ENCODE measurements at regions not wholly inside any gene's neighbourhood (a gene's known extent, or its start where the extent isn't known, plus 50 kb on each side); places are given as distances from the start of the nearest gene placed in this dataset.

DNA sequence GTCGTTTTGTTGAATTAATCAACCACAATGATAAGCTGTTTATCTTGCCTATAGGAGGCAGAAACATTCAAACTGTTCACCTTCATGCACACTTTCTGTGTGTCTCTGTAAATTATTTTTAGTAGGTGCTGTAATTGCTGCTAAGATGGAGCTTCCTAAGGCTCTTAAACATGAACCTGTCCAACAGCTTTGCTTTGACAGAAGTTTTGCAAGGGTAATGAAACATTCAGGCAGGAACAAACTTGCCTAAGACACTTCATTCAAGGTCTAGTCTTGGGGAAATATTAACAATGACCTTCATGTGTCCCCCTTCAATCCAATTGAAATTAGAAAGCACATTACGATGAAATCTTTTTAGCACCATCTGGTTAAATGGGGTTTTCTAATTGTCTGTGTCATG is 156.1 kb downstream of the DIPK2A start:
- Histone ChIP-seq H3K4me3 (ENCODE audit: low read length) (no peak overlapping the region), H2AFZ (ENCODE audit: low read length) (no peak overlapping the region), H3K27ac (ENCODE audit: low read length) (no peak overlapping the region)

DNA sequence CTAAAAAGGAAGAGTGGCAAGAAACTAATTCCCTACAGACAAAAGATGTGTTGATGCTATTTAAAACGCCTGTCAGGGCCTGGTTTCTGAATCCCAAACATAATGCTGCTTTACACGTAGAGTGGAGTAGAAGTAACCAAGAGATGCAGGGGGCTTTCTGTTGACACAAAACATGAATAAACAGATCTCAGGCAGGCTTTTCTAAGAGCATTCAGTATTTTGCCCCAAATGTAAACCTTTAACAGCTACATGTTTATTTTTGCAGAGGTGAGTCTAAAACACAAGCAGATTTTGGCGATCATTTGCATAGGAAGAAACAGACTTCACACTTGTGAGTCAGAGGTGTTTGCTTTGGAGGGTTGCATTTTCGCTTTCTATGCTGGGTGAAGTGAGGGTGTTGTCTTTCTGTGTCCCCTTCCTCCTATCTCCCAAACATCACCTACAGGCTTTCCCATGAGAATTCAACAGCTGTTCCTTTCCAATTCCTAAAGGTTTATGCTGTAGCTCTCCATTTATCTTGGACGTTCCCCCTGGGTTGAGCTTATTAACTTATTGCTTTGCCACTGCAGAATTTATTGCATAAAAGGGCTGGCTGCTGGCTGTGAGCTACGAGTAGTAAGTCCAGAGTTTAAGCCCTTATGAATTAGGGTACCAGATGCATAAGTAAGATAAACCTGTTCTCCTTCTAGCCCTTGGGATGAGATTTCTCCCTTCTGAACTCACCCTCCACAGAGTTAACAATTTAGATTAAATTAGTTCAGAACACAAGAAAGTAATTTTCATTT is 156.7 kb downstream of the DIPK2A start:
- H3K27ac ChIP-seq (ENCODE audit: low read length) = no peak overlapping the region
- H3K4me3 ChIP-seq (ENCODE audit: low read length) = no peak overlapping the region
- H3K36me3 ChIP-seq (ENCODE audit: insufficient read depth, low read length) = no peaks in the 10 kb centered on the region
- no peak overlapping the region for H2AFZ ChIP-seq (ENCODE audit: low read length)
- H4K20me1 ChIP-seq (ENCODE audit: insufficient read depth, low read depth, low read length) = no peaks in the 10 kb centered on the region
- H3K4me1 ChIP-seq (ENCODE audit: low read length) = no peaks in the 10 kb centered on the region
- no peaks in the 10 kb centered on the region for H3K79me2 ChIP-seq (ENCODE audit: low read length)
- H3K4me2 ChIP-seq (ENCODE audit: low read depth, low read length, poor library complexity, severe bottlenecking) = no peak overlapping the region
- H3K9me3 ChIP-seq (ENCODE audit: low read length) = no peaks in the 10 kb centered on the region
- no peak for DNase-seq
- no peaks in the 10 kb centered on the region for H3K27me3 ChIP-seq (ENCODE audit: low read length)
- no peaks in the 10 kb centered on the region for H3K9me2 ChIP-seq (replicated peaks; ENCODE audit: insufficient read depth, low read length)
- H3K9ac ChIP-seq (ENCODE audit: low read length) = no peak overlapping the region

More for the DNA sequence above, 156.1 kb downstream of the DIPK2A start:
- Histone ChIP-seq H3K9me3 (ENCODE audit: low read length) (no peaks in the 10 kb centered on the region), H3K9ac (ENCODE audit: low read length) (no peak overlapping the region), H3K4me1 (ENCODE audit: low read length) (no peaks in the 10 kb centered on the region), H4K20me1 (ENCODE audit: insufficient read depth, low read depth, low read length) (no peaks in the 10 kb centered on the region), H3K79me2 (ENCODE audit: low read length) (no peaks in the 10 kb centered on the region), H3K9me2 (replicated peaks; ENCODE audit: insufficient read depth, low read length) (no peaks in the 10 kb centered on the region), H3K36me3 (ENCODE audit: insufficient read depth, low read length) (no peaks in the 10 kb centered on the region), H3K27me3 (ENCODE audit: low read length) (no peaks in the 10 kb centered on the region), H3K4me2 (ENCODE audit: low read depth, low read length, poor library complexity, severe bottlenecking) (no peak overlapping the region)
- DNase-seq = no peak

DNA sequence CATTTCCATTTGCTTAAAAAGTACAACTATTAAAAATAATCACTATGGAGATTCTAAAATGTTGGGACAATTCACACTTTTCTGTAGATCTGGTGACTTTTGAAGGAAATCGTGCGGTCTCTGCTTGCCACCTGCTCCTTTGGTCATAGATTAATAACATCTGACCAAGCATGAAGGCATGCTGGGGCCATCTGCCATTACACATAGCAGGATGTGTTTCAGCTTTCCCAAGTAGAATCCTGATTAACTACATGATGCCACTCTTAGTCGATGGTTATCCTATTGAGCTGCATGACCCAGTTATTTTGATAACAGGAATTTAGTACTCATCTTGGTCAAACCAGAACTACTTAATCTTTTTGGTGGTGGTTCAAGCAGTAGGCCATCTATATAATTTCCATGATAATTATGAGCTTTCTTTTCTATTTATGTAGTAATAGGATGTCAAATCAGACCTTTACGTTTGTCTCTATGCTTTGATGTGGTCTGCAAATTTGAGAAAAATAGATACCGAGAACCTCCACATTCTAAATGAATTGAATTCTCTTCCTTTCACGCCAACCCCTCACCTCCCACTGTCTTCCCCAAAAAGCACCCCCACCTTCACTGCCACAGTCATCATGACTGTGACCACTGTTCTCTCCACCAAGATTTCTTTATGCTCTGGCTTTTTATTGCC is 158.1 kb downstream of the DIPK2A start:
- Histone ChIP-seq H3K4me3 (ENCODE audit: low read length) (no peak overlapping the region), H4K20me1 (ENCODE audit: insufficient read depth, low read depth, low read length) (no peaks in the 10 kb centered on the region), H3K9ac (ENCODE audit: low read length) (no peak overlapping the region), H3K27me3 (ENCODE audit: low read length) (no peaks in the 10 kb centered on the region), H3K4me1 (ENCODE audit: low read length) (no peaks in the 10 kb centered on the region), H3K9me3 (ENCODE audit: low read length) (no peaks in the 10 kb centered on the region), H3K79me2 (ENCODE audit: low read length) (no peaks in the 10 kb centered on the region), H3K9me2 (replicated peaks; ENCODE audit: insufficient read depth, low read length) (no peaks in the 10 kb centered on the region), H2AFZ (ENCODE audit: low read length) (no peak overlapping the region), H3K4me2 (ENCODE audit: low read depth, low read length, poor library complexity, severe bottlenecking) (no peak overlapping the region), H3K36me3 (ENCODE audit: insufficient read depth, low read length) (no peaks in the 10 kb centered on the region), H3K27ac (ENCODE audit: low read length) (no peak overlapping the region)
- DNase-seq = no peak

DNA sequence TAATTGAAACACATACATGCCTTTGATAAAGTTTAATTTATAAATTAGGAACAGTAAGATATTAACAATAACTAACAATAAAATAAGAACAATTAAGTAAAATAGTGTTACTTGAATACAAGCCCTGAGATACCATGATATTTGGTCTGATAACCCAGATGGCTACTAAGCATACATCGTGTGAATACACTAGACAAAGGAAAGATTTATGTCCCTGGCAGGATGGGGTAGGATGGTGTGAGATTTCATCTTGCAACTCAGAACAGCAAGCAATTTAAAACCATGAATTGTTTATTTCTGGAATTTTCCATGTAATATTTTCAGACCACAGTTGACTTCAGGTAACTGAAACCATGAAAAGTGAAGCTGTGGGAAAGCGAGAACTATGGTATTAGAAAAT is 169.5 kb downstream of the DIPK2A start:
- H3K9me3 ChIP-seq (ENCODE audit: low read length) = no peaks in the 10 kb centered on the region
- no peak overlapping the region for H3K27ac ChIP-seq (ENCODE audit: low read length)
- H3K4me1 ChIP-seq (ENCODE audit: low read length) = no peaks in the 10 kb centered on the region
- no peaks in the 10 kb centered on the region for H4K20me1 ChIP-seq (ENCODE audit: insufficient read depth, low read depth, low read length)
- H3K79me2 ChIP-seq (ENCODE audit: low read length) = no peaks in the 10 kb centered on the region
- H3K4me2 ChIP-seq (ENCODE audit: low read depth, low read length, poor library complexity, severe bottlenecking) = no peak overlapping the region
- H2AFZ ChIP-seq (ENCODE audit: low read length) = no peak overlapping the region
- DNase-seq = no peak
- H3K4me3 ChIP-seq (ENCODE audit: low read length) = no peak overlapping the region
- H3K27me3 ChIP-seq (ENCODE audit: low read length) = no peaks in the 10 kb centered on the region
- H3K9me2 ChIP-seq (replicated peaks; ENCODE audit: insufficient read depth, low read length) = no peaks in the 10 kb centered on the region
- H3K36me3 ChIP-seq (ENCODE audit: insufficient read depth, low read length) = no peaks in the 10 kb centered on the region
- no peak overlapping the region for H3K9ac ChIP-seq (ENCODE audit: low read length)

DNA sequence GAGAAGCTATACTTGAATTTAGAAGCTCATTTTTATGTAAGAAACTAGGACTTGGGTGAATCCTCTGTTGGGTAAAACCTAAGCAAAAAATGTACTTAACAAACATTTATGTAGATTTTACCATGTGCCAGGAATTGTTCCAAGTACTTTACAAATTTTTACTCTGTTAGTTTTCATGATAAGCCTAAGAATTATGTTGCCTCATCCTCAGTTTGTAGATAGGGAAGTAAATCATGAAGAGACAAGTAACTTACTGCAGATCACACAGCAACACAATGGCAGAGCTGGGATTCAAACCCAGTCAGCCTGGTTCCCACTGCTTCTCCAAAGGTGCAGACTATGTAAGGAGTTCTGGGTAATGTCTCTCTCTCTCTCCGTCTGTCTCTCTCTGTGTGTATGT is 169.9 kb downstream of the DIPK2A start:
- H3K4me3 ChIP-seq (ENCODE audit: low read length) = no peak overlapping the region
- no peaks in the 10 kb centered on the region for H4K20me1 ChIP-seq (ENCODE audit: insufficient read depth, low read depth, low read length)
- no peaks in the 10 kb centered on the region for H3K9me3 ChIP-seq (ENCODE audit: low read length)
- H3K4me1 ChIP-seq (ENCODE audit: low read length) = no peaks in the 10 kb centered on the region
- no peaks in the 10 kb centered on the region for H3K79me2 ChIP-seq (ENCODE audit: low read length)
- no peak overlapping the region for H3K27ac ChIP-seq (ENCODE audit: low read length)
- H3K27me3 ChIP-seq (ENCODE audit: low read length) = no peaks in the 10 kb centered on the region
- no peaks in the 10 kb centered on the region for H3K36me3 ChIP-seq (ENCODE audit: insufficient read depth, low read length)
- H3K9me2 ChIP-seq (replicated peaks; ENCODE audit: insufficient read depth, low read length) = no peaks in the 10 kb centered on the region
- H2AFZ ChIP-seq (ENCODE audit: low read length) = no peak overlapping the region
- H3K4me2 ChIP-seq (ENCODE audit: low read depth, low read length, poor library complexity, severe bottlenecking) = no peak overlapping the region
- H3K9ac ChIP-seq (ENCODE audit: low read length) = no peak overlapping the region
- DNase-seq = no peak

DNA sequence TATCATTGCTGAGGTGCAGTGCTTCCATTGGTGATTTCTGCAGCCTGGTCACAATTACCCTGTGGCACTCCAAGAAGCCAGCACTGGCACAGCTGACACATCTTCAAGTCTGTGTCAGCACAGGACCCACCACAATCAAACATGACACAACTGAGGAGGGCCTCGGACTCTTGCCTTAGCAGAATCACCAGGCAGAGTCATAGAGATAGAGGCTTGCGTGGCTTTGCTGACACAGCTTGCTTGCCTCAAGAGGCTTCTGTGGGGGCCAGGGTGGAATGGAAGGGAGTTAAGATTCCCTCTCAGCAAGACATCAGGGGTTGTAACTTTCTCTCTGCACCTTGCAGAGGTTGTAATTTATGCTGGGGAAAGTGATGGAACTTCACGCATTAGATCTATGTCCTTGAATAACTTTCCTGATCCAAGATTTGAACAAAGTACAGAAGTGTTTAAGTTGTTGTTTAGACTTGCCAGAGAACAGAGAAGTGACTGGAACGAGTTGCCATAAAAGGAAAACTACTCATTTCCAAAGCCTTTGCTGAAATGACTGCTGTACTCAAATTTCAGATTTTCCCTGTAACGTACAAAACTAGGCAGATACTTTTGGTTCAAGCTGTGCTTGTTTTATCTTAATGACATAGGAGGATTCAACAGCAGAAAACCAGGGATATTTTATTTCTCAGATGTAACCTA is 170.7 kb downstream of the DIPK2A start:
- no peaks in the 10 kb centered on the region for H3K27me3 ChIP-seq (ENCODE audit: low read length)
- H3K79me2 ChIP-seq (ENCODE audit: low read length) = no peaks in the 10 kb centered on the region
- no peak overlapping the region for H3K27ac ChIP-seq (ENCODE audit: low read length)
- H3K36me3 ChIP-seq (ENCODE audit: insufficient read depth, low read length) = no peaks in the 10 kb centered on the region
- H3K4me3 ChIP-seq (ENCODE audit: low read length) = no peak overlapping the region
- no peak for DNase-seq
- no peaks in the 10 kb centered on the region for H3K4me1 ChIP-seq (ENCODE audit: low read length)
- no peak overlapping the region for H2AFZ ChIP-seq (ENCODE audit: low read length)
- no peaks in the 10 kb centered on the region for H3K9me2 ChIP-seq (replicated peaks; ENCODE audit: insufficient read depth, low read length)
- no peak overlapping the region for H3K9ac ChIP-seq (ENCODE audit: low read length)
- no peaks in the 10 kb centered on the region for H3K9me3 ChIP-seq (ENCODE audit: low read length)
- no peaks in the 10 kb centered on the region for H4K20me1 ChIP-seq (ENCODE audit: insufficient read depth, low read depth, low read length)
- H3K4me2 ChIP-seq (ENCODE audit: low read depth, low read length, poor library complexity, severe bottlenecking) = no peak overlapping the region

DNA sequence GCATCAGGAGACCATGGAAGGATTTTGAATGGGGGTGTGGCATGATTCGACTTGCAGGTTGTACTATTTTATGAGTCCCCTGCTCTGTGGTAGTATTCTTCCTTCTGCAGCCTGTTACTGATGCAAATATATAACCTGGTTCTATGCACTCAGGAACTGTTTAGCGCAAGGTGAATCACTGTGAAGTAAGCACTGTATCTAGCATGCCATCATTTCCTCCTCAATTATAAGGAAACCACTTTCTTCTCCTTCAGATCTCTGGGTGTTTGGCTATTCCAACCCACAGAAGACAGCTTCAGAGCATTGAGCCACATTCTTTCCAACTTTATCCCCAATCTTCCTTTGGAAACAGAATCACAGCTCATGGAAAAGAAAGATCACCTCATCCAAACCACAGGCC is 176.7 kb downstream of the DIPK2A start:
- H3K4me1 ChIP-seq (ENCODE audit: low read length) = no peaks in the 10 kb centered on the region
- H3K4me2 ChIP-seq (ENCODE audit: low read depth, low read length, poor library complexity, severe bottlenecking) = no peak overlapping the region

DNA sequence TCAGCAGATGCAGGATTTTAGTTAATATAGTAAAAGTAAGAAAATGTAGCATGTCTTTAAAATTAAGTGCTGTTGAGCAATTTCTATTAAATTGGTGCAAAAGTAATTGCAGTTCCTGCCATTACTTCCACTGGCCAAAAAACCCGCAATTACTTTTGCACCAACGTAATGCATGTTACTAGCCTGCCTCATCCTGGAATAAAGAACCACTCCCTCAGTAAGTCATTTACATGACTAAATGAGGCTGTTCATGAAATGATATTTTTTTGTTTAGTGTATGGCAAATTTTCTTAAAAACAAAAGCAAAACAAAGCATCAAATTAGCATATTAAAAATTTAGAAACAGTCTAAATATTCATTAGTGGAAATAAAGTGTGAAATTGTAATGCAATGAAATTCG is 180.4 kb downstream of the DIPK2A start:
- Histone ChIP-seq H2AFZ (ENCODE audit: low read length) (no peak overlapping the region), H3K9ac (ENCODE audit: low read length) (no peak overlapping the region), H3K4me1 (ENCODE audit: low read length) (no peaks in the 10 kb centered on the region), H3K27ac (ENCODE audit: low read length) (no peak overlapping the region), H4K20me1 (ENCODE audit: insufficient read depth, low read depth, low read length) (no peaks in the 10 kb centered on the region), H3K79me2 (ENCODE audit: low read length) (no peaks in the 10 kb centered on the region), H3K27me3 (ENCODE audit: low read length) (no peaks in the 10 kb centered on the region), H3K4me2 (ENCODE audit: low read depth, low read length, poor library complexity, severe bottlenecking) (no peak overlapping the region), H3K36me3 (ENCODE audit: insufficient read depth, low read length) (no peaks in the 10 kb centered on the region), H3K9me2 (replicated peaks; ENCODE audit: insufficient read depth, low read length) (no peaks in the 10 kb centered on the region), H3K9me3 (ENCODE audit: low read length) (no peaks in the 10 kb centered on the region), H3K4me3 (ENCODE audit: low read length) (no peak overlapping the region)
- no peak for DNase-seq

More for the DNA sequence above, 176.7 kb downstream of the DIPK2A start:
- no peaks in the 10 kb centered on the region for H3K79me2 ChIP-seq (ENCODE audit: low read length)
- no peaks in the 10 kb centered on the region for H3K36me3 ChIP-seq (ENCODE audit: insufficient read depth, low read length)
- H3K9ac ChIP-seq (ENCODE audit: low read length) = no peak overlapping the region
- no peaks in the 10 kb centered on the region for H3K9me3 ChIP-seq (ENCODE audit: low read length)
- no peaks in the 10 kb centered on the region for H3K27me3 ChIP-seq (ENCODE audit: low read length)
- H3K27ac ChIP-seq (ENCODE audit: low read length) = no peak overlapping the region
- no peak overlapping the region for H3K4me3 ChIP-seq (ENCODE audit: low read length)
- H4K20me1 ChIP-seq (ENCODE audit: insufficient read depth, low read depth, low read length) = no peaks in the 10 kb centered on the region
- H3K9me2 ChIP-seq (replicated peaks; ENCODE audit: insufficient read depth, low read length) = no peaks in the 10 kb centered on the region
- no peak overlapping the region for H2AFZ ChIP-seq (ENCODE audit: low read length)
- DNase-seq = no peak

Measured in Karpas-422 (cell line).